Adipocyte (in vitro differentiated cells): ENCODE measurements at regions not wholly inside any gene's neighbourhood (a gene's known extent, or its start where the extent isn't known, plus 50 kb on each side); places are given as distances from the start of the nearest gene placed in this dataset.

Source experiments
- DNase-seq: peaks from one replicate; pipeline ENCODE4 v3.0.0-alpha.2; 2015; ENCODE audit warnings: low read depth
- H3K27me3 ChIP-seq: replicated peaks from 2 replicates; pipeline ENCODE4 v1.7.0; 2013; ENCODE audit warnings: mild to moderate bottlenecking, low read length, moderate library complexity; ENCODE audit not compliant: control insufficient read depth, insufficient read depth
- H3K36me3 ChIP-seq: 2 replicates; pipeline ENCODE4 v1.7.0; 2013; ENCODE audit warnings: low read length, mild to moderate bottlenecking, moderate library complexity; ENCODE audit not compliant: control insufficient read depth, insufficient read depth, severe bottlenecking
- H3K4me1 ChIP-seq: 2 replicates; pipeline ENCODE4 v1.7.0; 2013; ENCODE audit warnings: mild to moderate bottlenecking, low read length, moderate library complexity; ENCODE audit not compliant: control insufficient read depth, insufficient read depth
- H3K4me3 ChIP-seq: 2 replicates; pipeline ENCODE4 v1.7.0; 2013; ENCODE audit warnings: mild to moderate bottlenecking, low read length, moderate library complexity
- H3K9ac ChIP-seq: 2 replicates; pipeline ENCODE4 v1.7.0; 2013; ENCODE audit warnings: mild to moderate bottlenecking, low read length, moderate library complexity
- H3K9me3 ChIP-seq: 2 replicates; pipeline ENCODE4 v1.7.0; 2013; ENCODE audit warnings: mild to moderate bottlenecking, low read length, moderate library complexity; ENCODE audit not compliant: control insufficient read depth

GRCh38 chr14:98959410-98959809 is 312.6 kb downstream of the BCL11B start:
- DNase-seq: no peak
- no peaks in the 10 kb centered on the region for H3K9me3 ChIP-seq
- H3K27me3 ChIP-seq: peaks cover 33% of the 10 kb centered on the region
- H3K36me3 ChIP-seq: no peaks in the 10 kb centered on the region
- no peak overlapping the region for H3K9ac ChIP-seq
- H3K4me1 ChIP-seq: peaks cover 12% of the 10 kb centered on the region
- H3K4me3 ChIP-seq: no peak overlapping the region

GRCh38 chr14:98959958-98960616 is 311.9 kb downstream of the BCL11B start:
- DNase-seq: no peak
- Histone ChIP-seq H3K4me3 (no peak overlapping the region), H3K4me1 (peaks cover 10% of the 10 kb centered on the region), H3K9me3 (no peaks in the 10 kb centered on the region), H3K36me3 (no peaks in the 10 kb centered on the region), H3K9ac (no peak overlapping the region), H3K27me3 (peaks cover 40% of the 10 kb centered on the region)

DNA sequence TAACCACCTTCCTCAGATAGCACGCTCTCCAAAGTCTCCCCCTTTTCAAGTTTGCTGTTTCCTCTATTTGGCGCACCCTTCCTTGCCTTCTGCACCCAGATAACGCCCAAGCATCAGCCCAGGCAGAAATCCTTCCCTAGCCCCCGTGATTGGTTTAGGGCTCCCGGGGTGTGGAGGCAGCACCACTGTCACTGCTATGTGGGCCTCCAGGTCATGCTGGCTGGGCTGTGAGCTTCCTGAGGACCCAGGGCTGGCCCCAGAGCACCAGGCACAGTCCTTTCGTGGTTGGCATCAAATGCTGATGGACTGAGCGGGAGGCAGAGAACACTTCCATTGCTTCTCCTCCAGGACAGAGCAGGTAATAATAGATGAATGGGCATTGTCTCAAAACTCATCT is 311.4 kb downstream of the BCL11B start:
- no peak overlapping the region for H3K9ac ChIP-seq
- H3K36me3 ChIP-seq: no peaks in the 10 kb centered on the region
- no peak overlapping the region for H3K4me3 ChIP-seq
- H3K4me1 ChIP-seq: peaks cover 10% of the 10 kb centered on the region
- no peak for DNase-seq
- peaks cover 45% of the 10 kb centered on the region for H3K27me3 ChIP-seq
- H3K9me3 ChIP-seq: no peaks in the 10 kb centered on the region

DNA sequence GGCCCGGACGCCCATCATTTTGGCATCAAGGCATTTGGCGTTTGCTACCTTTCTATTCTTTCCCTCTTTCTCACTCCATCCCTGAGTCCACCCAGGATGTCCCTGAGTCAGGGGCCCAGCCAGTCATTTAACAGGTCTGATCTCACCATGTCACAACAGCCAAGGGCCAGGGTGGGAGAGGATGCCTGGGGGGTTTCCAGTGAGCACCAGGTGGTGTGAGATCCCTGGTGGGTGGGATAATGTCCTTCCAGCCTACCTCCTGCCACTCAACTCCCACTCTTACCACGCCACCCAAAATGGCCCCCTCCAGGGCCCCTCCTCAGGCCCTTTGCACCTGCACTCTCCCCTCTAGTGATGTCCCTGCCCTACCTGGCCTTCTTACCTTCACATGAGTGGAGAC is 310.8 kb downstream of the BCL11B start:
- Histone ChIP-seq H3K27me3 (peaks cover 45% of the 10 kb centered on the region), H3K9me3 (no peaks in the 10 kb centered on the region), H3K9ac (no peak overlapping the region), H3K36me3 (no peaks in the 10 kb centered on the region), H3K4me3 (no peak overlapping the region), H3K4me1 (peaks cover 10% of the 10 kb centered on the region)
- DNase-seq: no peak

GRCh38 chr14:98962118-98962517 is 309.9 kb downstream of the BCL11B start:
- peaks cover 8% of the 10 kb centered on the region for H3K4me1 ChIP-seq
- no peak overlapping the region for H3K9ac ChIP-seq
- H3K36me3 ChIP-seq: no peaks in the 10 kb centered on the region
- no peaks in the 10 kb centered on the region for H3K9me3 ChIP-seq
- peaks cover 45% of the 10 kb centered on the region for H3K27me3 ChIP-seq
- DNase-seq: no peak
- H3K4me3 ChIP-seq: no peak overlapping the region

- no peak for DNase-seq
- no peak overlapping the region for H3K4me3 ChIP-seq
Observed at GRCh38 chr14:98963610-98964009, 308.4 kb downstream of the BCL11B start.

DNA sequence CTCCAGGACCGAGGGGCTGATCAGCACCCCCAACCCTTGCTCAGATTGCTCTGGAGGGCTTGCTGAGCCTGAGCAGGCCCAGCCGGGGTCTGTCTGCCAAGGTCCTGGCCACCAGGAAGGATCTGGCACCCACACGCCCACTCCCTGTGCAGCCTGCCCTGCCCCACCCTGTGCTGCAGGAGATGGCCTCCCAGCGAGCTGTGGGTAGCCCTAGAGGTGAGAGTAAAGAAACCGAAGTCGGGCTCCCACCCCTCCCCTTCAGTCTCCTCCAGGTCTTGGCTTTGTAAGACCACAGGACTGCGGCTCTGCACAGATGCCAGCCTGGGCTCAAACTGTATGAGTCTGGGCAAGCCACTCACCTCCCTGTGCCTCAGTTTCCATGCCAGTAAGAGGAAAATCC is 307.8 kb downstream of the BCL11B start:
- H3K4me1 ChIP-seq: no peaks in the 10 kb centered on the region
- peaks cover 4% of the 10 kb centered on the region for H3K9me3 ChIP-seq
- no peak for DNase-seq
- no peak overlapping the region for H3K4me3 ChIP-seq
- H3K27me3 ChIP-seq: peaks cover 35% of the 10 kb centered on the region
- no peak overlapping the region for H3K9ac ChIP-seq
- H3K36me3 ChIP-seq: no peaks in the 10 kb centered on the region

More at GRCh38 chr14:98963610-98964009, 308.4 kb downstream of the BCL11B start:
- Histone ChIP-seq H3K36me3 (no peaks in the 10 kb centered on the region), H3K4me1 (no peaks in the 10 kb centered on the region), H3K9me3 (peaks cover 4% of the 10 kb centered on the region), H3K27me3 (peaks cover 40% of the 10 kb centered on the region), H3K9ac (no peak overlapping the region)

DNA sequence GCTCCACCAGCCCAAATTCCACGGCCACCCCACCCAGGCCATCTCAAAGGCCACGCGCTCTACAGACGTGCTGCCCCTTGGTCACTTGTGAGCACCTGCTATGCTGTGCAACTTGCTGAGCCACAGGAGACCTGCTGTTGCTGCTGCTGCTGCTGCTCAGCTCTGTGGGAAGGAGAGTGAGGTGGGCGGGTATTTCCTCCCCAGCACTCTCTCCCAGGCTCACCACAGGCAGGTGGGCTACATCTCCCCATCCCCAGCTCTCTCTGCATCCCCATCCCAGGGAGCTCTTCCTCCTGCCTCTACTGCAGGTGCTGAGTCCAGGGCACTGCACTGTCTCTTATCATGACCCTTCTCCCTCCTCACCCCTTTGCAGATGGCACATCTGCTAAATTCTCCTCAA is 306.9 kb downstream of the BCL11B start:
- peaks cover 4% of the 10 kb centered on the region for H3K9me3 ChIP-seq
- H3K27me3 ChIP-seq: peaks cover 33% of the 10 kb centered on the region
- H3K9ac ChIP-seq: no peak overlapping the region
- H3K4me3 ChIP-seq: no peak overlapping the region
- no peak for DNase-seq
- no peaks in the 10 kb centered on the region for H3K4me1 ChIP-seq
- no peaks in the 10 kb centered on the region for H3K36me3 ChIP-seq

DNA sequence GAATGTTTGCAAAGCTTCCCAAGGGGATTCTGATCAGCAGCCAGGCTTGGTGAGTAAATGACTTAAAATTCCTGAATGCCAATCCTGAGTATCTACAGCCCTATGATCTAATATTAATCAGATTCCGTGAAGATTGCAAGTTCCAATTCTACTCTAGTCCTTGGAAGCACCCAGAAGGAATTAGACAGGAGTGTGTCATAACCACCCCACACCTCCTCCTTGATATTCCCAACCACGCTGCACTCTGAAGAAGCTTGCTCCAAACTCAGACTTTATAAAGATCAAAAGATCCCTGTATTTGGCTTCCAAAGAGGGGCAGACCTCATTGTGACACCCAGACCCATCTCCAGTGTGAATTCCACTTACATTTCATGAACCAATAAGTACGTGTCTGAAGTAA is 306.0 kb downstream of the BCL11B start:
- H3K9me3 ChIP-seq: peaks cover 4% of the 10 kb centered on the region
- H3K9ac ChIP-seq: no peak overlapping the region
- H3K4me3 ChIP-seq: no peak overlapping the region
- peaks cover 31% of the 10 kb centered on the region for H3K27me3 ChIP-seq
- no peaks in the 10 kb centered on the region for H3K4me1 ChIP-seq
- no peaks in the 10 kb centered on the region for H3K36me3 ChIP-seq
- DNase-seq: no peak

GRCh38 chr14:98966475-98967162 is 305.4 kb downstream of the BCL11B start:
- no peak for DNase-seq
- H3K4me3 ChIP-seq: no peak overlapping the region
- no peaks in the 10 kb centered on the region for H3K4me1 ChIP-seq
- H3K9me3 ChIP-seq: peaks cover 4% of the 10 kb centered on the region
- no peaks in the 10 kb centered on the region for H3K36me3 ChIP-seq
- peaks cover 26% of the 10 kb centered on the region for H3K27me3 ChIP-seq
- no peak overlapping the region for H3K9ac ChIP-seq

DNA sequence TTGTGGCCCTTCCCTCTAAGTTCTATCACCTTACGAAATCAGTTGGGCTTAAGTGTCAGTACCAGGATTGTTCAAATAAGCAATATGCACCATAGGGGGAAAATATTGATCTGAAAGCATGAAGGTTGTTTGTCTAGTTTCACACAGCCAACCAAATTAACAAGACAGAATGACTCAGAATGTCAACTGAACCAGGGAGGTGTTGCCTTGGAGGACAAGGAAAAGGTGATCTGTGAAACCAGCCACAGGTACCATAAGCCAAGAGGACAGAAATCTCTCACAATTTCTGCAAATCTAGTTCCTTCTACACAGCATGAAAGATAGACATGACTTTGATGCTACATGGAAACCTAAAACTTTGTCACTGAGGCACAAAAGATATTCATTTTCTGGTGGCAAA is 297.9 kb downstream of the BCL11B start:
- Histone ChIP-seq H3K27me3 (peaks cover 3% of the 10 kb centered on the region), H3K4me3 (no peak overlapping the region), H3K4me1 (no peaks in the 10 kb centered on the region), H3K36me3 (no peaks in the 10 kb centered on the region), H3K9me3 (peaks cover 7% of the 10 kb centered on the region), H3K9ac (no peak overlapping the region)
- no peak for DNase-seq
